IMR-90 (cell line): ENCODE measurements at regions not wholly inside any gene's neighbourhood (a gene's known extent, or its start where the extent isn't known, plus 50 kb on each side); places are given as distances from the start of the nearest gene placed in this dataset.

Experiments
- ATAC-seq: fragments of 200-7000 bp; cut with Tn5 transposase; 2 replicates; pipeline ENCODE4 v1.9.1; 2020; ENCODE audit warnings: low read depth, mild to moderate bottlenecking, moderate library complexity
- BruUV-seq: library from RNA; stranded (reverse); fragments of 400-500 nt; replicated peaks from 2 replicates; lab custom pipeline; 2021; lab: Mats Ljungman, UMichigan
- CTCF ChIA-PET: fragments of 300-600 bp; formaldehyde crosslinking; extraction: SDS; loops from one replicate; lab custom pipeline; 2021; ENCODE audit warnings: antibody characterized with exemption; lab: Yijun Ruan, JAX
- POLR2A ChIA-PET: fragments of 300-600 bp; sonication (Branson Sonifier 250); formaldehyde crosslinking; loops from one replicate; lab custom pipeline; 2022; ENCODE audit warnings: antibody characterized with exemption; ENCODE audit not compliant: unreplicated experiment; lab: Charles Lee
- DNase-seq: peaks from one replicate; pipeline ENCODE4 v3.0.0; 2013
- H2AFZ ChIP-seq: replicated peaks from 2 replicates; pipeline ENCODE3; 2013; ENCODE audit warnings: low read length, mild to moderate bottlenecking; ENCODE audit not compliant: poor library complexity
- H2AK5ac ChIP-seq: 2 replicates; pipeline ENCODE4 v1.6.1; 2013; ENCODE audit warnings: low read depth, low read length, inconsistent platforms
- H2AK9ac ChIP-seq: replicated peaks from 2 replicates; pipeline ENCODE3; 2013; ENCODE audit warnings: mild to moderate bottlenecking, low read depth, low read length, moderate library complexity; ENCODE audit not compliant: poor library complexity
- H2BK120ac ChIP-seq: 2 replicates; pipeline ENCODE4 v1.6.1; 2013; ENCODE audit warnings: low read depth, low read length, inconsistent platforms
- H2BK15ac ChIP-seq: 3 replicates; pipeline ENCODE4 v1.6.1; 2013; ENCODE audit warnings: low read depth, low read length, inconsistent platforms
- H2BK20ac ChIP-seq: 2 replicates; pipeline ENCODE4 v1.6.1; 2013; ENCODE audit warnings: low read depth, mild to moderate bottlenecking, inconsistent platforms, low read length, moderate library complexity
- H2BK5ac ChIP-seq: 2 replicates; pipeline ENCODE4 v1.6.1; 2013; ENCODE audit warnings: mild to moderate bottlenecking, low read depth, low read length, inconsistent platforms; ENCODE audit not compliant: poor library complexity, severe bottlenecking
- H3K14ac ChIP-seq: replicated peaks from 2 replicates; pipeline ENCODE4 v1.6.1; 2013; ENCODE audit warnings: low read depth, low read length, inconsistent platforms
- H3K18ac ChIP-seq: 2 replicates; pipeline ENCODE4 v1.6.1; 2013; ENCODE audit warnings: low read depth, low read length, control low read depth
- H3K23ac ChIP-seq: 2 replicates; pipeline ENCODE4 v1.6.1; 2013; ENCODE audit warnings: low read depth, low read length, inconsistent platforms
- H3K27ac ChIP-seq: 2 replicates; pipeline ENCODE4 v1.5.1; 2013; ENCODE audit warnings: mild to moderate bottlenecking, control low read depth, low read length; ENCODE audit not compliant: insufficient read depth
- H3K27me3 ChIP-seq: 2 replicates; pipeline ENCODE4 v1.6.1; 2013; ENCODE audit warnings: low read length; ENCODE audit not compliant: control insufficient read depth, insufficient read depth
- H3K36me3 ChIP-seq: 2 replicates; pipeline ENCODE4 v1.6.1; 2013; ENCODE audit warnings: low read length, mixed read lengths; ENCODE audit not compliant: control insufficient read depth, insufficient read depth
- H3K4ac ChIP-seq: 2 replicates; pipeline ENCODE4 v1.6.1; 2013; ENCODE audit warnings: low read depth, low read length, inconsistent platforms
- H3K4me1 ChIP-seq: 2 replicates; pipeline ENCODE4 v1.6.1; 2013; ENCODE audit warnings: low read length, mixed read lengths; ENCODE audit not compliant: control insufficient read depth, insufficient read depth
- H3K4me2 ChIP-seq: 2 replicates; pipeline ENCODE4 v1.6.1; 2013; ENCODE audit warnings: low read depth, mild to moderate bottlenecking, control low read depth, low read length, moderate library complexity
- H3K4me3 ChIP-seq: 2 replicates; pipeline ENCODE4 v1.5.1; 2013; ENCODE audit warnings: low read depth, mild to moderate bottlenecking, control low read depth, low read length, moderate library complexity; ENCODE audit not compliant: insufficient read depth
- H3K56ac ChIP-seq: 2 replicates; pipeline ENCODE4 v1.6.1; 2013; ENCODE audit warnings: low read length, inconsistent platforms; ENCODE audit not compliant: insufficient read depth; ENCODE audit errors: extremely low read depth
- H3K79me1 ChIP-seq, 2 experiments: 2 replicates each; pipeline ENCODE4 v1.6.1; 2013; ENCODE audit warnings: low read length in 2 of 2, inconsistent platforms in 1 of 2, low read depth in 1 of 2
- H3K9ac ChIP-seq: 2 replicates; pipeline ENCODE4 v1.6.1; 2013; ENCODE audit warnings: low read depth, low read length, control low read depth
- H3K9me1 ChIP-seq: 2 replicates; pipeline ENCODE4 v1.6.1; 2013; ENCODE audit warnings: low read length, inconsistent platforms; ENCODE audit not compliant: insufficient read depth
- H3K9me3 ChIP-seq: 2 replicates; pipeline ENCODE4 v1.6.1; 2013; ENCODE audit warnings: low read length; ENCODE audit not compliant: control insufficient read depth, insufficient read depth
- H4K20me1 ChIP-seq: 2 replicates; pipeline ENCODE4 v1.6.1; 2013; ENCODE audit warnings: low read length, inconsistent platforms; ENCODE audit not compliant: insufficient read depth
- H4K5ac ChIP-seq: 2 replicates; pipeline ENCODE4 v1.6.1; 2013; ENCODE audit warnings: mild to moderate bottlenecking, low read depth, low read length, control low read depth
- H4K8ac ChIP-seq, 2 experiments: 2 replicates each; pipeline ENCODE4 v1.6.1; 2013; ENCODE audit warnings: low read depth in 2 of 2, low read length in 2 of 2, control low read depth in 1 of 2, inconsistent platforms in 1 of 2
- H4K91ac ChIP-seq: 2 replicates; pipeline ENCODE4 v1.6.1; 2013; ENCODE audit warnings: low read depth, low read length, inconsistent platforms; ENCODE audit not compliant: insufficient read depth
- CHD1 ChIP-seq: IDR thresholded peaks from 2 replicates; pipeline ENCODE4 v1.6.1; 2012; ENCODE audit warnings: low read depth, low read length, improper control_type of control experiment
- FOS ChIP-seq: fragments of 150-350 bp; IDR thresholded peaks from 2 replicates; pipeline ENCODE4 v1.6.1; 2016; ENCODE audit warnings: low read depth, low read length
- MAFK ChIP-seq: IDR thresholded peaks from 2 replicates; pipeline ENCODE4 v1.6.1; 2012; ENCODE audit warnings: low read depth, low read length, improper control_type of control experiment
- MXI1 ChIP-seq: IDR thresholded peaks from 2 replicates; pipeline ENCODE4 v1.6.1; 2012; ENCODE audit warnings: low read depth, mild to moderate bottlenecking, low read length, moderate library complexity, borderline replicate concordance
- NFE2L2 ChIP-seq: fragments of 150-350 bp; IDR thresholded peaks from 2 replicates; pipeline ENCODE4 v1.6.1; 2016; ENCODE audit warnings: low read depth, mild to moderate bottlenecking, low read length
- RCOR1 ChIP-seq: IDR thresholded peaks from 2 replicates; pipeline ENCODE4 v1.6.1; 2012; ENCODE audit warnings: mild to moderate bottlenecking, low read length, improper control_type of control experiment; ENCODE audit not compliant: insufficient replicate concordance
- WGBS, 2 experiments: methylation state at CpG; one replicate each; pipeline versions ENCODE4 v1.1.5 to v1.1.7; 2013; ENCODE audit warnings: missing lambda C conversion rate in 2 of 2; ENCODE audit not compliant: insufficient read length in 1 of 2; ENCODE audit errors: extremely low coverage in 2 of 2; 5-methylcytosine and 5-hydroxymethylcytosine counted together
- dilution Hi-C: fragments of 300-500 bp; cut with HindIII; formaldehyde crosslinking; loops from one replicate; pipeline ENCODE4 v1.14.3; 2018; ENCODE audit warnings: low sequenced_read_pairs; ENCODE audit not compliant: unreplicated experiment
- in situ Hi-C: fragments of 300-500 bp; cut with MboI; formaldehyde crosslinking; loops from 3 replicates; pipeline ENCODE4 v1.14.3; 2019; ENCODE audit warnings: low sequenced_read_pairs, inconsistent platforms, mixed read lengths
- intact Hi-C: fragments of 100-400 bp; cut with micrococcal nuclease; formaldehyde crosslinking; loops from 2 replicates; pipeline ENCODE4 v1.10.0; 2022
- TF ChIP-seq, protein P1 (sequence below): conservative IDR thresholded peaks from 2 replicates; pipeline ENCODE4 v1.5.1; 2012; ENCODE audit warnings: mild to moderate bottlenecking, low read depth, low read length, improper control_type of control experiment
- TF ChIP-seq, protein P2 (sequence below): fragments of 150-350 bp; IDR thresholded peaks from 2 replicates; pipeline ENCODE4 v1.6.1; 2016; ENCODE audit warnings: low read depth, mild to moderate bottlenecking, low read length, moderate library complexity, borderline replicate concordance

DNA sequence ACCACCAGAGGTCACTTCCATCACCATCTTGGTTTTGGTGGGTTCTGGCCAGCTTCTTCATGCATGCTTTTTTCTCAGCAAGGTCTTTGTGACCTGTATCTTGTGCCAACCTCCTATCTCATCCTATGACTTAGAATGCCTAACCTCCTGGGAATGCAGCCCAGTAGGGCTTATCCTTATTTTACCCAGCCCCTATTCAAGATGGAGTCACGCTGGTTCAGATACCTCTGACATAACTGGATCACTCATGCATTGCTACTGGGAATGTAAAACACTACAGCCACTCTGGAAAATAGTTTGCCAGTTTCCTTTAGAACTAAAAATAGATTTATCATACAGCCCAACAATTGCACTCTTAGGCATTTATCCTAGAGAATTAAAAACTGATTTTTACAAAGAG is 219.2 kb downstream of the IRS1 start:
- peak overlapping the region; percentile 83; the same call in 1 of the 2 replicates for H4K5ac ChIP-seq
- H2AK9ac ChIP-seq, result no peak overlapping the region
- H2BK120ac ChIP-seq, result no peak overlapping the region
- peak overlapping the region; percentile 34 for H3K4ac ChIP-seq
- H3K27ac ChIP-seq, result no peak overlapping the region
- no peak overlapping the region for H4K8ac ChIP-seq
- peaks cover 0 to 15% of the 10 kb centered on the region in 2 experiments; a peak in 2 of 4 replicates for H3K79me1 ChIP-seq
- DNase-seq, result no peak
- H3K14ac ChIP-seq, result no peak overlapping the region
- TF ChIP-seq RCOR1 (no peak), MAFK (no peak), CHD1 (no peak), FOS (no peak), MXI1 (no peak), NFE2L2 (no peak)
- TF ChIP-seq, protein P1, sequence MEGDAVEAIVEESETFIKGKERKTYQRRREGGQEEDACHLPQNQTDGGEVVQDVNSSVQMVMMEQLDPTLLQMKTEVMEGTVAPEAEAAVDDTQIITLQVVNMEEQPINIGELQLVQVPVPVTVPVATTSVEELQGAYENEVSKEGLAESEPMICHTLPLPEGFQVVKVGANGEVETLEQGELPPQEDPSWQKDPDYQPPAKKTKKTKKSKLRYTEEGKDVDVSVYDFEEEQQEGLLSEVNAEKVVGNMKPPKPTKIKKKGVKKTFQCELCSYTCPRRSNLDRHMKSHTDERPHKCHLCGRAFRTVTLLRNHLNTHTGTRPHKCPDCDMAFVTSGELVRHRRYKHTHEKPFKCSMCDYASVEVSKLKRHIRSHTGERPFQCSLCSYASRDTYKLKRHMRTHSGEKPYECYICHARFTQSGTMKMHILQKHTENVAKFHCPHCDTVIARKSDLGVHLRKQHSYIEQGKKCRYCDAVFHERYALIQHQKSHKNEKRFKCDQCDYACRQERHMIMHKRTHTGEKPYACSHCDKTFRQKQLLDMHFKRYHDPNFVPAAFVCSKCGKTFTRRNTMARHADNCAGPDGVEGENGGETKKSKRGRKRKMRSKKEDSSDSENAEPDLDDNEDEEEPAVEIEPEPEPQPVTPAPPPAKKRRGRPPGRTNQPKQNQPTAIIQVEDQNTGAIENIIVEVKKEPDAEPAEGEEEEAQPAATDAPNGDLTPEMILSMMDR, result no peak
- TF ChIP-seq, protein P2, sequence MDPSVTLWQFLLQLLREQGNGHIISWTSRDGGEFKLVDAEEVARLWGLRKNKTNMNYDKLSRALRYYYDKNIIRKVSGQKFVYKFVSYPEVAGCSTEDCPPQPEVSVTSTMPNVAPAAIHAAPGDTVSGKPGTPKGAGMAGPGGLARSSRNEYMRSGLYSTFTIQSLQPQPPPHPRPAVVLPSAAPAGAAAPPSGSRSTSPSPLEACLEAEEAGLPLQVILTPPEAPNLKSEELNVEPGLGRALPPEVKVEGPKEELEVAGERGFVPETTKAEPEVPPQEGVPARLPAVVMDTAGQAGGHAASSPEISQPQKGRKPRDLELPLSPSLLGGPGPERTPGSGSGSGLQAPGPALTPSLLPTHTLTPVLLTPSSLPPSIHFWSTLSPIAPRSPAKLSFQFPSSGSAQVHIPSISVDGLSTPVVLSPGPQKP, result no peak
- no peaks in the 10 kb centered on the region for H4K20me1 ChIP-seq
- H3K9me3 ChIP-seq, result no peaks in the 10 kb centered on the region
- ChIA-PET CTCF (no interaction called here), POLR2A (interaction anchor here (0.6 kb wide), 1 partner anchor 15 kb away, joined by 3 read pairs; no protein-coding TSS in a partner anchor)
- H3K36me3 ChIP-seq, result no peaks in the 10 kb centered on the region
- H2AFZ ChIP-seq, result no peak overlapping the region
- H2BK15ac ChIP-seq, result 0 out of 3 replicates have a peak overlapping the region, but pooled peaks have one; percentile 25
- intact Hi-C loops, result loop anchor here (5.0 to 10.0 kb wide), 3 partner anchors 98 to 396 kb away; no protein-coding TSS in a partner anchor
- H2BK5ac ChIP-seq, result peak overlapping the region; percentile 41
- WGBS, 2 experiments, result no CpG with 5 or more reads among the region's 1 CpG
- no peak for ATAC-seq
- no peak overlapping the region for H3K56ac ChIP-seq
- H2BK20ac ChIP-seq, result no peak overlapping the region
- in situ Hi-C loops, result no loop called here
- no peak overlapping the region for H3K4me2 ChIP-seq
- H3K9ac ChIP-seq, result no peak overlapping the region
- no peak overlapping the region; the same call in 1 of the 2 replicates for H4K91ac ChIP-seq
- H3K23ac ChIP-seq, result no peak overlapping the region
- H3K4me1 ChIP-seq, result peaks cover 28% of the 10 kb centered on the region
- no peak overlapping the region for H3K4me3 ChIP-seq
- H3K9me1 ChIP-seq, result peaks cover 13% of the 10 kb centered on the region; the same call in 1 of the 2 replicates
- no peaks in the 10 kb centered on the region for H3K27me3 ChIP-seq
- dilution Hi-C loops, result no loop called here
- H2AK5ac ChIP-seq, result peak overlapping the region; percentile 84; the same call in 1 of the 2 replicates
- peak overlapping the region; percentile 34; the same call in 1 of the 2 replicates for H3K18ac ChIP-seq
- BruUV-seq, result no TSS peak
